HG03159 (cell line): ENCODE measurements at regions not wholly inside any gene's neighbourhood (a gene's known extent, or its start where the extent isn't known, plus 50 kb on each side); places are given as distances from the start of the nearest gene placed in this dataset.

ENCODE experiments used
- ATAC-seq: cut with Tn5 transposase; IDR thresholded peaks from one replicate; pipeline ENCODE4 v1.9.1; 2021; ENCODE audit warnings: mild to moderate bottlenecking, moderate library complexity; ENCODE audit not compliant: unreplicated experiment

GRCh38 chr14:89500303-89500702 is 83.3 kb upstream of the FOXN3 start:
- no peak for ATAC-seq

- ATAC-seq = no peak
Observed at GRCh38 chr14:89498878-89499277, 81.8 kb upstream of the FOXN3 start.

GRCh38 chr14:89495718-89496117 is 78.7 kb upstream of the FOXN3 start:
- ATAC-seq = no peak

GRCh38 chr14:89493877-89494634 is 77.0 kb upstream of the FOXN3 start:
- ATAC-seq = peak; percentile 97

GRCh38 chr14:89493406-89493805 is 76.4 kb upstream of the FOXN3 start:
- no peak for ATAC-seq

GRCh38 chr14:89491711-89492381 is 74.8 kb upstream of the FOXN3 start:
- ATAC-seq = no peak

GRCh38 chr14:89490466-89490865 is 73.4 kb upstream of the FOXN3 start:
- no peak for ATAC-seq

GRCh38 chr14:89489761-89490437 is 72.9 kb upstream of the FOXN3 start:
- no peak for ATAC-seq

- ATAC-seq = no peak
Observed at GRCh38 chr14:89486961-89487360, 69.9 kb upstream of the FOXN3 start.

GRCh38 chr14:89486505-89486904 is 69.5 kb upstream of the FOXN3 start:
- no peak for ATAC-seq

GRCh38 chr14:89485264-89485663 is 68.2 kb upstream of the FOXN3 start:
- no peak for ATAC-seq

GRCh38 chr14:89484051-89484844 is 67.2 kb upstream of the FOXN3 start:
- no peak for ATAC-seq

- no peak for ATAC-seq
Observed at GRCh38 chr14:89481196-89481595, 64.2 kb upstream of the FOXN3 start.

- ATAC-seq = no peak
Observed at GRCh38 chr14:89480278-89480677, 63.2 kb upstream of the FOXN3 start.

- no peak for ATAC-seq
Observed at GRCh38 chr14:89479802-89480201, 62.8 kb upstream of the FOXN3 start.

GRCh38 chr14:89477391-89477790 is 60.4 kb upstream of the FOXN3 start:
- ATAC-seq = no peak

GRCh38 chr14:89476354-89476896 is 59.4 kb upstream of the FOXN3 start:
- no peak for ATAC-seq

GRCh38 chr14:89474464-89474863 is 57.4 kb upstream of the FOXN3 start:
- ATAC-seq = no peak

GRCh38 chr14:89473989-89474388 is 57.0 kb upstream of the FOXN3 start:
- no peak for ATAC-seq

- no peak for ATAC-seq
Observed at GRCh38 chr14:89473569-89473968, 56.5 kb upstream of the FOXN3 start.

- ATAC-seq = no peak
Observed at GRCh38 chr14:89470401-89470800, 53.4 kb upstream of the FOXN3 start.
